NB4 (cell line): ENCODE measurements at regions not wholly inside any gene's neighbourhood (a gene's known extent, or its start where the extent isn't known, plus 50 kb on each side); places are given as distances from the start of the nearest gene placed in this dataset.

Source experiments
- DNase-seq: peaks from one replicate; pipeline ENCODE4 v3.0.0; 2010; ENCODE audit warnings: low read depth
- H3K4me3 ChIP-seq: one replicate; pipeline ENCODE4 v1.5.1; 2011; ENCODE audit warnings: mild to moderate bottlenecking, low read depth, low read length, moderate library complexity
- MYC ChIP-seq: IDR thresholded peaks from 2 replicates; pipeline ENCODE4 v1.6.1; 2011; ENCODE audit warnings: low read depth, low read length
- POLR2A ChIP-seq: IDR thresholded peaks from 2 replicates; pipeline ENCODE4 v1.6.1; 2011; ENCODE audit warnings: mild to moderate bottlenecking; ENCODE audit not compliant: insufficient read length; ENCODE audit errors: extremely low read depth
- TF ChIP-seq, protein P1 (sequence below): IDR thresholded peaks from one replicate; pipeline ENCODE4 v1.5.1; 2012; ENCODE audit warnings: low read depth, low read length
- TF ChIP-seq, protein P2 (sequence below): IDR thresholded peaks from 2 replicates; pipeline ENCODE4 v1.6.1; 2011; ENCODE audit warnings: low read depth, low read length

DNA sequence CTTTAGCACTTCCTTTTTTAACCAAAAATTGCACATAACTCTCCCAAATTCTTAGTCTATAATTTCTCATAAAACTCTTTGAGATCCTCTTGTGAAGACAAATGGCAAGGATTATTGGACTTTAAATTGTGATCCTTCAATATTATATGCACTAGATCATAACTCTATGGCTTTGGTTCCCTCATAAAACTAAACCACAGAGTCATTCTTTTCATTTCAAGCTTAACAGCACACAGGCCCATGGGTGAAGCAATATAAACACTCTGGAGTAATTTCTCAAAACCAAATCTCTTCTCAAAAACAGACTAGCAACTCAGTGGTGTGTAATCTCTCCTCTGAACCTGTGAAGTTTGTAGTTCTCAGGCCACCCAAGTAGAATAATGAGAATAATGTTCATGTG, 171.0 kb upstream of the NECTIN3 start:
- TF ChIP-seq POLR2A (no peak), MYC (no peak)
- TF ChIP-seq, protein P1, sequence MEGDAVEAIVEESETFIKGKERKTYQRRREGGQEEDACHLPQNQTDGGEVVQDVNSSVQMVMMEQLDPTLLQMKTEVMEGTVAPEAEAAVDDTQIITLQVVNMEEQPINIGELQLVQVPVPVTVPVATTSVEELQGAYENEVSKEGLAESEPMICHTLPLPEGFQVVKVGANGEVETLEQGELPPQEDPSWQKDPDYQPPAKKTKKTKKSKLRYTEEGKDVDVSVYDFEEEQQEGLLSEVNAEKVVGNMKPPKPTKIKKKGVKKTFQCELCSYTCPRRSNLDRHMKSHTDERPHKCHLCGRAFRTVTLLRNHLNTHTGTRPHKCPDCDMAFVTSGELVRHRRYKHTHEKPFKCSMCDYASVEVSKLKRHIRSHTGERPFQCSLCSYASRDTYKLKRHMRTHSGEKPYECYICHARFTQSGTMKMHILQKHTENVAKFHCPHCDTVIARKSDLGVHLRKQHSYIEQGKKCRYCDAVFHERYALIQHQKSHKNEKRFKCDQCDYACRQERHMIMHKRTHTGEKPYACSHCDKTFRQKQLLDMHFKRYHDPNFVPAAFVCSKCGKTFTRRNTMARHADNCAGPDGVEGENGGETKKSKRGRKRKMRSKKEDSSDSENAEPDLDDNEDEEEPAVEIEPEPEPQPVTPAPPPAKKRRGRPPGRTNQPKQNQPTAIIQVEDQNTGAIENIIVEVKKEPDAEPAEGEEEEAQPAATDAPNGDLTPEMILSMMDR, result no peak
- TF ChIP-seq, protein P2, sequence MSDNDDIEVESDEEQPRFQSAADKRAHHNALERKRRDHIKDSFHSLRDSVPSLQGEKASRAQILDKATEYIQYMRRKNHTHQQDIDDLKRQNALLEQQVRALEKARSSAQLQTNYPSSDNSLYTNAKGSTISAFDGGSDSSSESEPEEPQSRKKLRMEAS, result no peak
- no peak for DNase-seq

DNA sequence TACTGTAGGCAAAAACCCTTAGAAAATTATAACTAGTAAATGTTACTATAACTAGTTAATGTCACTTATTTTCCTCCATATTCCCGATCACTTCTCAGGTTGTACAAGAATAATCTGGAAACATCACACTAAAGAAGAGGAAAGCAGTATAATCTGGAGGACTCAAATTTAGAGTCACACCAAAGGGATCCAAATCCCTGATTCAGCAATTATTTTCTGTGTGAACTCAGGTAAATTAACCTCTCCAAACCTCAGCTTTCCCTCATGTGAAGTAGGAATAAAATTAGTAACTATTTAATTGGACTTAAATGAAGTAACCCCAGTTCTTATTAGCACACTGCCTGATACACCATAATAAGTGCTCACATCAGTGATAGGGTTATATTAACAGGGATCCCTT, 170.1 kb upstream of the NECTIN3 start:
- DNase-seq, result no peak
- H3K4me3 ChIP-seq, result no peak overlapping the region
- no peak for TF ChIP-seq POLR2A
- TF ChIP-seq, protein P2, result no peak
- TF ChIP-seq MYC, result no peak
- TF ChIP-seq, protein P1, result no peak

More for the DNA sequence above, 171.0 kb upstream of the NECTIN3 start:
- no peak overlapping the region for H3K4me3 ChIP-seq

DNA sequence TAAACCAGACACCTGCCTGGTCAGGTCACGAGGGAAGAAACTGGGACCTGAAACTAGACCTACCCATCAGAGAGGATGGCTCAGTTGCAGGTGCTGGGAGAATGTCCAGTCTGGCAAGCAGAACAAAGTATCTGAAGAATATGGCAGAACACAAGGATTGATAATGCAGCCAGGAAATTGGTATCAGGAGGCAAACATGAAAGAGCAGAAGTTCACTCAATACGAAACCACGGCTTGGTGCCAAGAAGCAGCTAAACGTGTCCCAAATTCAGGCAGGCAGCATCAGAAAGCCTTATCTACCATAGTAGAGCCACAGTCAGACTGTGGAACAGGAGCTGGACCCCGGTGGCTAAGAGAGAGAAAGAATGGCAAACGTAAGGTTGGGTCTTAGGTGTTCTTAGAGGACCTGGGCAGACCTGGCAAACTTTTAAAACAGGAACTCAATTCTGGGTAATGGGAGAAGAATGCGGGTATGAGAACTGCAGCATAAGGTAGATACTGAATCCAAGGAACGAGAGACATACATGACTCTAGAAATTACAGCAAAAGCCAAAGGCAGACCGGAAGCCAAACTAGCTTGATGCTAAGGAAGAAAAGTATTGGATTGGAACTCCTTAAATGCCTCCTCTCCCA, 169.0 kb upstream of the NECTIN3 start:
- H3K4me3 ChIP-seq, result no peak overlapping the region
- DNase-seq, result no peak
- TF ChIP-seq POLR2A (no peak), MYC (no peak)
- TF ChIP-seq, protein P1, result no peak
- TF ChIP-seq, protein P2, result no peak

DNA sequence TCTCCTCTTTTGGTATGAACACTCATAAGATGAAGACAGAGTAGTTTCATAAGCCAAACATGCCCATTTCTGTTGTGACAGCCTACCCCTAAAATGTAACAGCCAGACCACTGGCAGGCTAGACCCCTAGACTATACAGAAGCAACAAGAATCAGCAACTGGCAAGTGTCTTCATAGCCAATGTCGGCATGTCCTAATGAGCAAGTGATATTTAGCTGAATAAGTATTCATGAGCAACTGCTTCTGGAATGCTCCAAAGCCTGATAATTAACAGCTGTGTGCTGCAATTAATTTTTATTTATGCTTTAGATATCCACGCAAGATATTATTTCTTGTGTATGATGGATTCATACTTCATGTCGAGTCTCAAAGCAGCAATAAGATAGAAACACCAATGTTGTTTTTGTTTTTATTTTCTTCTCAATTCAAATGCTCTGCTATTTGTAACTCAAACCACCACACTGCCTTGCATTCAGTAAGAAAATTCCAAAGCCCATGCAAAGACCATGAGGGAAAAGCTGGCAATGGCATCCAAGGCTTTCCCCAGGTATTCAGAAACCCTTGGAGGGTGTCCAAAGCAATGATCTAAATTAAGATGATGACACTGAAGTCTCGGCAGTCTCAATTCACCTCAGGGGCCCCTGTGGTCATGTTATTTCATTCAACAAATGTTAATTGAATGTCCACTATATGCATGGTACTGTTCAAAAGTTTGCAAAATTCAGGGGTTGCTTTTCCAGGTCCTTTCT, 167.7 kb upstream of the NECTIN3 start:
- TF ChIP-seq MYC, result no peak
- TF ChIP-seq POLR2A, result no peak
- TF ChIP-seq, protein P2, result no peak
- TF ChIP-seq, protein P1, result no peak
- H3K4me3 ChIP-seq, result no peak overlapping the region
- no peak for DNase-seq

DNA sequence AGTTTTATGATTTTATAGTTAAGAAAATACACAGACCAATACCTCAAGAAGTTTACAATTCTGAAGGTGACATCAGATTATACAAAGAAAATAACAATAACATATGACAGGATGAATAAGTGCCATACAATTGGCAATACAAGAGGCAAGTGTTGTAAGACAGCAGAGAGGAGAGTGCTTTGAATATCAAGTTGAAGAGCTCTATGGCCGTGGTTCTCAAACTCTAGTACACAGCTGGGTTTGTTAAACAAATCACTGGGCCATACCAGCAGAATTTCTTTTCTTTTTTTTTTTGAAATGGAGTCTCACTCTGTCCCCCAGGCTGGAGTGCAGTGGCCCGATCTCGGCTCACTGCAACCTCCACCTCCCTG, 167.1 kb upstream of the NECTIN3 start:
- TF ChIP-seq POLR2A (no peak), MYC (no peak)
- TF ChIP-seq, protein P1, result no peak
- TF ChIP-seq, protein P2, result no peak
- DNase-seq, result no peak
- no peak overlapping the region for H3K4me3 ChIP-seq

DNA sequence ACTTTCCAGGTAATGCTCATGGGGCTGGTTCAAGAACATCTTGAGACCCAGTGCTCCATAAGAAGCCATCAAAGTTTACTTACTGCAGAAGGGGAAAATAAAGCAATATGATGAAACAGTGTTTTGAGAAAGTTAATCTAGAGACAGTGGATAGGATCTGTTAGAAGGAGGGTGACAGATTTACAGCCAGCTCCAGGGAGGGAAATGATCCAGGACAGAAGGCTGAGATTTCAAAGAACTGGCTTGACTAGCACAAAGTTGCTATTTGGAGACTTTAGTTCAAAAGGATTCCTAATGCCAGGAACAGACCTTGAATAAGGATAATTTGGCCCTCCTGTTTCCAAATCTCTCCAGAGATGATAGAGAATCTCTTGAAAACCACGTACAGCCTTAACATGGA, 166.5 kb upstream of the NECTIN3 start:
- no peak for DNase-seq
- TF ChIP-seq, protein P2, result no peak
- TF ChIP-seq MYC (no peak), POLR2A (no peak)
- TF ChIP-seq, protein P1, result no peak
- H3K4me3 ChIP-seq, result no peak overlapping the region
